HG02973 (cell line): ENCODE measurements at regions not wholly inside any gene's neighbourhood (a gene's known extent, or its start where the extent isn't known, plus 50 kb on each side); places are given as distances from the start of the nearest gene placed in this dataset.

Experiments
- ATAC-seq: cut with Tn5 transposase; IDR thresholded peaks from one replicate; pipeline ENCODE4 v1.9.1; 2021; ENCODE audit warnings: moderate library complexity; ENCODE audit not compliant: unreplicated experiment

GRCh38 chr3:69445498-69445897 lies 59.6 kb upstream of the FRMD4B start:
- ATAC-seq: no peak

GRCh38 chr3:69445024-69445423 lies 59.1 kb upstream of the FRMD4B start:
- no peak for ATAC-seq

- no peak for ATAC-seq
Measured at GRCh38 chr3:69443457-69443920, 57.6 kb upstream of the FRMD4B start.

- ATAC-seq: no peak
Measured at GRCh38 chr3:69442771-69443311, 57.0 kb upstream of the FRMD4B start.

- ATAC-seq: no peak
Measured at GRCh38 chr3:69441732-69442131, 55.8 kb upstream of the FRMD4B start.

- no peak for ATAC-seq
Measured at GRCh38 chr3:69441040-69441439, 55.2 kb upstream of the FRMD4B start.

- no peak for ATAC-seq
Measured at GRCh38 chr3:69439643-69440270, 53.9 kb upstream of the FRMD4B start.

GRCh38 chr3:69438476-69438875 lies 52.6 kb upstream of the FRMD4B start:
- no peak for ATAC-seq

GRCh38 chr3:69435274-69436265 lies 49.7 kb upstream of the FRMD4B start:
- peak; percentile 72 for ATAC-seq
